ENCODE measurements at regions not wholly inside any gene's neighbourhood (a gene's known extent, or its start where the extent isn't known, plus 50 kb on each side); places are given as distances from the start of the nearest gene placed in this dataset.

- Histone ChIP-seq H3K23ac (ENCODE audit: insufficient read length, low read depth, low read length) (no peak overlapping the region), H3K14ac (ENCODE audit: insufficient read depth, low read length) (no peak overlapping the region), H3K9me3 (ENCODE audit: control insufficient read depth, low read depth, low read length) (no peaks in the 10 kb centered on the region), H2BK120ac (ENCODE audit: low read depth, low read length, poor library complexity, severe bottlenecking) (no peak overlapping the region), H3K23me2 (ENCODE audit: insufficient read length, low read depth, low read length, poor library complexity, severe bottlenecking) (no peaks in the 10 kb centered on the region), H3K27me3 (ENCODE audit: insufficient read depth, low read length) (no peaks in the 10 kb centered on the region), H2BK5ac (ENCODE audit: insufficient read length, low read length) (no peak overlapping the region), H3K56ac (ENCODE audit: insufficient read length, low read depth, low read length) (no peak overlapping the region), H2BK15ac (ENCODE audit: low read depth, low read length) (no peak overlapping the region), H2BK20ac (ENCODE audit: low read depth, low read length, poor library complexity, severe bottlenecking) (no peak overlapping the region), H2AK5ac (ENCODE audit: insufficient read length, low read length) (no peak overlapping the region), H4K5ac (ENCODE audit: insufficient read length, low read depth, low read length) (no peak overlapping the region), H3K9ac (ENCODE audit: extremely low read depth, insufficient read length, low read length) (no peak overlapping the region), H3T11ph (ENCODE audit: low read length) (no peak overlapping the region), H4K20me1 (ENCODE audit: control insufficient read depth, insufficient read depth, insufficient read length) (no peaks in the 10 kb centered on the region), H3K79me1 (ENCODE audit: insufficient read depth, low read depth, low read length, poor library complexity, severe bottlenecking) (no peaks in the 10 kb centered on the region), H2AFZ (ENCODE audit: low read length) (no peak overlapping the region), H3K4me1 (ENCODE audit: insufficient read depth, low read length) (no peaks in the 10 kb centered on the region), H3K27ac (ENCODE audit: insufficient read length, low read depth, low read length) (no peak overlapping the region), H4K91ac (ENCODE audit: insufficient read length, low read depth, low read length) (no peak overlapping the region), H4K8ac (replicated peaks; ENCODE audit: insufficient read length, low read depth, low read length) (no peak overlapping the region), H3K79me2 (ENCODE audit: insufficient read depth, low read length) (no peaks in the 10 kb centered on the region), H2BK12ac (ENCODE audit: insufficient read length, low read depth, low read length) (no peak overlapping the region), H3K18ac (ENCODE audit: insufficient read length, low read depth, low read length) (no peak overlapping the region), H3K4me2 (ENCODE audit: insufficient read depth, insufficient read length, low read length) (no peak overlapping the region), H3K4ac (ENCODE audit: low read depth, low read length) (no peak overlapping the region)
- no peak for DNase-seq
- Mint-ChIP-seq H3K27me3 (ENCODE audit: low read depth) (peaks cover 12% of the 10 kb centered on the region), H3K9me3 (peaks cover 2 to 4% of the 10 kb centered on the region in 2 experiments; a peak in 3 of 5 replicates), H3K36me3 (ENCODE audit: insufficient read depth in 1 of 3, low read depth in 3 of 3) (0 out of 7 replicates have a peak, but pooled peaks cover 0 to 4% (median 0%) of the 10 kb centered on the region in 3 experiments), H3K4me3 (no peak overlapping the region), H3K4me1 (peaks cover 10 to 11% of the 10 kb centered on the region in 2 experiments), H3K27ac (no peak overlapping the region)
- no CpG with 5 or more reads among the region's 1 CpG for WGBS (ENCODE audit: extremely low coverage, insufficient read length, low lambda C conversion rate)
- TF ChIP-seq CTCF (conservative IDR thresholded peaks at IDR 0.05), result peak; percentile 82
These were observed 92.5 kb upstream of the MAP2 start for GRCh38 chr2:209331291-209331844.

Data from H9 (cell line).